Lower leg skin (tissue), 3 donors: ENCODE measurements at regions not wholly inside any gene's neighbourhood (a gene's known extent, or its start where the extent isn't known, plus 50 kb on each side); places are given as distances from the start of the nearest gene placed in this dataset.

Experiments used
- CTCF ChIP-seq, 3 donors: fragments of 450-650 bp; IDR thresholded peaks; one replicate each; pipeline ENCODE4 v1.5.1; 2016; ENCODE audit warnings: antibody characterized with exemption in 3 of 3, mild to moderate bottlenecking in 3 of 3, moderate library complexity in 2 of 3
- POLR2A ChIP-seq, 2 donors: fragments of 450-650 bp; IDR thresholded peaks; one replicate each; pipeline ENCODE4 v1.6.1; 2016 to 2017; ENCODE audit warnings: antibody characterized with exemption in 2 of 2, mild to moderate bottlenecking in 1 of 2, moderate library complexity in 1 of 2

GRCh38 chr7:84904561-84904960, 282.3 kb downstream of the SEMA3D start:
- TF ChIP-seq CTCF (IDR thresholded peaks at IDR 0.05) (no peak), POLR2A (IDR thresholded peaks at IDR 0.05) (no peak)
